ENCODE measurements at regions not wholly inside any gene's neighbourhood (a gene's known extent, or its start where the extent isn't known, plus 50 kb on each side); places are given as distances from the start of the nearest gene placed in this dataset.
"Not testable (repeated sequence)": the region's sequence is repeated elsewhere in the genome, so short reads cannot be mapped to it uniquely, and the experiment has no call there.

DNA sequence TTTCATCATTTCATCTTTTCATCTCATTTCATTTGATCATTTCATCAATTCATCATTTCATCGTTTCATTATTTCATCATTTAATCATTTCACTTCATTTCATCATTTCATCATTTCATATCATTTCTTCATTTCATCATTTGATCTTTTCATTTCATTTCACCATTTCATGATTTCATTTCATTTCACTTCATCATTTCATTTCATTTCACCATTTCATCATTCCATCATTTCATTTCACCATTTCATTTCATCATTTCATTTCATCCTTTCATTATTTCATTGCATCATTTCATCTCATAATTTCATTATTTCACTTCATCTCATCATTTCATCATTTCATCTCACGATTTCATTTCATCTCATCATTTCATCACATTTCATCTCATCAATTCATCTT, 127.8 kb downstream of the ANKRD30BL start:
- no peaks in the 10 kb centered on the region for H3K79me2 ChIP-seq (replicated peaks; ENCODE audit: insufficient read depth, low read length)
- TF ChIP-seq, protein P1, sequence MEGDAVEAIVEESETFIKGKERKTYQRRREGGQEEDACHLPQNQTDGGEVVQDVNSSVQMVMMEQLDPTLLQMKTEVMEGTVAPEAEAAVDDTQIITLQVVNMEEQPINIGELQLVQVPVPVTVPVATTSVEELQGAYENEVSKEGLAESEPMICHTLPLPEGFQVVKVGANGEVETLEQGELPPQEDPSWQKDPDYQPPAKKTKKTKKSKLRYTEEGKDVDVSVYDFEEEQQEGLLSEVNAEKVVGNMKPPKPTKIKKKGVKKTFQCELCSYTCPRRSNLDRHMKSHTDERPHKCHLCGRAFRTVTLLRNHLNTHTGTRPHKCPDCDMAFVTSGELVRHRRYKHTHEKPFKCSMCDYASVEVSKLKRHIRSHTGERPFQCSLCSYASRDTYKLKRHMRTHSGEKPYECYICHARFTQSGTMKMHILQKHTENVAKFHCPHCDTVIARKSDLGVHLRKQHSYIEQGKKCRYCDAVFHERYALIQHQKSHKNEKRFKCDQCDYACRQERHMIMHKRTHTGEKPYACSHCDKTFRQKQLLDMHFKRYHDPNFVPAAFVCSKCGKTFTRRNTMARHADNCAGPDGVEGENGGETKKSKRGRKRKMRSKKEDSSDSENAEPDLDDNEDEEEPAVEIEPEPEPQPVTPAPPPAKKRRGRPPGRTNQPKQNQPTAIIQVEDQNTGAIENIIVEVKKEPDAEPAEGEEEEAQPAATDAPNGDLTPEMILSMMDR (IDR thresholded peaks at IDR 0.05; ENCODE audit: poor library complexity, severe bottlenecking): no peak
- no peak for TF ChIP-seq EP300 (conservative IDR thresholded peaks at IDR 0.05; ENCODE audit: poor library complexity, severe bottlenecking)
- no peak for TF ChIP-seq SMC3 (conservative IDR thresholded peaks at IDR 0.05; ENCODE audit: poor library complexity)
- no peak for TF ChIP-seq EZH2 (IDR thresholded peaks at IDR 0.05; ENCODE audit: borderline replicate concordance, insufficient read depth, low read length, poor library complexity, severe bottlenecking)
- no peak for TF ChIP-seq MXI1 (conservative IDR thresholded peaks at IDR 0.05; ENCODE audit: poor library complexity, severe bottlenecking)
- TF ChIP-seq, protein P2, sequence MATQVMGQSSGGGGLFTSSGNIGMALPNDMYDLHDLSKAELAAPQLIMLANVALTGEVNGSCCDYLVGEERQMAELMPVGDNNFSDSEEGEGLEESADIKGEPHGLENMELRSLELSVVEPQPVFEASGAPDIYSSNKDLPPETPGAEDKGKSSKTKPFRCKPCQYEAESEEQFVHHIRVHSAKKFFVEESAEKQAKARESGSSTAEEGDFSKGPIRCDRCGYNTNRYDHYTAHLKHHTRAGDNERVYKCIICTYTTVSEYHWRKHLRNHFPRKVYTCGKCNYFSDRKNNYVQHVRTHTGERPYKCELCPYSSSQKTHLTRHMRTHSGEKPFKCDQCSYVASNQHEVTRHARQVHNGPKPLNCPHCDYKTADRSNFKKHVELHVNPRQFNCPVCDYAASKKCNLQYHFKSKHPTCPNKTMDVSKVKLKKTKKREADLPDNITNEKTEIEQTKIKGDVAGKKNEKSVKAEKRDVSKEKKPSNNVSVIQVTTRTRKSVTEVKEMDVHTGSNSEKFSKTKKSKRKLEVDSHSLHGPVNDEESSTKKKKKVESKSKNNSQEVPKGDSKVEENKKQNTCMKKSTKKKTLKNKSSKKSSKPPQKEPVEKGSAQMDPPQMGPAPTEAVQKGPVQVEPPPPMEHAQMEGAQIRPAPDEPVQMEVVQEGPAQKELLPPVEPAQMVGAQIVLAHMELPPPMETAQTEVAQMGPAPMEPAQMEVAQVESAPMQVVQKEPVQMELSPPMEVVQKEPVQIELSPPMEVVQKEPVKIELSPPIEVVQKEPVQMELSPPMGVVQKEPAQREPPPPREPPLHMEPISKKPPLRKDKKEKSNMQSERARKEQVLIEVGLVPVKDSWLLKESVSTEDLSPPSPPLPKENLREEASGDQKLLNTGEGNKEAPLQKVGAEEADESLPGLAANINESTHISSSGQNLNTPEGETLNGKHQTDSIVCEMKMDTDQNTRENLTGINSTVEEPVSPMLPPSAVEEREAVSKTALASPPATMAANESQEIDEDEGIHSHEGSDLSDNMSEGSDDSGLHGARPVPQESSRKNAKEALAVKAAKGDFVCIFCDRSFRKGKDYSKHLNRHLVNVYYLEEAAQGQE (IDR thresholded peaks at IDR 0.05; ENCODE audit: borderline replicate concordance): no peak
- TF ChIP-seq RAD21 (conservative IDR thresholded peaks at IDR 0.05): no peak
- no peak for TF ChIP-seq POLR2AphosphoS5 (IDR thresholded peaks at IDR 0.05)
- TF ChIP-seq TAF1 (IDR thresholded peaks at IDR 0.05; ENCODE audit: low read depth): no peak
- H2AFZ ChIP-seq (ENCODE audit: low read depth, low read length): no peak overlapping the region
- no peaks in the 10 kb centered on the region for H3K36me3 ChIP-seq (ENCODE audit: insufficient read depth, low read length)
- H3K4me3 ChIP-seq (ENCODE audit: low read length): no peak overlapping the region
- H3K9me3 ChIP-seq (ENCODE audit: low read length): no peaks in the 10 kb centered on the region
- H3F3A ChIP-seq (ENCODE audit: insufficient read depth, low read length, poor library complexity, severe bottlenecking): no peaks in the 10 kb centered on the region
- no peak overlapping the region for H3K4me2 ChIP-seq (ENCODE audit: low read length)
- no peaks in the 10 kb centered on the region for H4K20me1 ChIP-seq (ENCODE audit: insufficient read depth)
- peaks cover 10% of the 10 kb centered on the region for H3K27me3 ChIP-seq (ENCODE audit: insufficient read depth, low read depth, low read length)
- no peak overlapping the region for H3K9ac ChIP-seq (ENCODE audit: low read length)
- H3K27ac ChIP-seq (ENCODE audit: low read length): no peak overlapping the region
- H3K9me2 ChIP-seq (ENCODE audit: insufficient read depth, low read length): no peaks in the 10 kb centered on the region

DNA sequence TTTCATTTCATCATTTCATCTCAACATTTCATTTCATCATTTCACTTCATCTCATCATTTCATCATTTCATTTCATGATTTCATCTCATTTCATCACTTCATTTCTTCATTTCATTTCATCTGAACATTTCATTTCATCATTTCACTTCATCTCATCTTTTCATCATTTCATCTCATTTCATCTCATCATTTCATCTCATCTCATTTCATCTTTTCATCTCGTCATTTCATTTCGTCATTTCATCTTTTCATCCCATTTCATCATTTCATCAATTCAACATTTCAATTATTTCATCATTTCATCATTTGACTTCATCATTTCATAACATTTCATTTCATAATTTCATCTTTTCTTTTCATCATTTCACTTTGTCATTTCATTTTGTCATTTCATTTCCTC, 128.4 kb downstream of the ANKRD30BL start:
- Histone ChIP-seq H2AFZ (ENCODE audit: low read depth, low read length) (no peak overlapping the region), H3K9ac (ENCODE audit: low read length) (no peak overlapping the region), H3K79me2 (replicated peaks; ENCODE audit: insufficient read depth, low read length) (no peaks in the 10 kb centered on the region), H3K27ac (ENCODE audit: low read length) (no peak overlapping the region), H3K4me2 (ENCODE audit: low read length) (no peak overlapping the region), H3K9me3 (ENCODE audit: low read length) (no peaks in the 10 kb centered on the region), H3K27me3 (ENCODE audit: insufficient read depth, low read depth, low read length) (peaks cover 5% of the 10 kb centered on the region), H3F3A (ENCODE audit: insufficient read depth, low read length, poor library complexity, severe bottlenecking) (no peaks in the 10 kb centered on the region), H3K36me3 (ENCODE audit: insufficient read depth, low read length) (no peaks in the 10 kb centered on the region), H3K9me2 (ENCODE audit: insufficient read depth, low read length) (no peaks in the 10 kb centered on the region), H4K20me1 (ENCODE audit: insufficient read depth) (no peaks in the 10 kb centered on the region), H3K4me3 (ENCODE audit: low read length) (no peak overlapping the region)
- TF ChIP-seq POLR2AphosphoS5 (IDR thresholded peaks at IDR 0.05) (no peak), EP300 (conservative IDR thresholded peaks at IDR 0.05; ENCODE audit: poor library complexity, severe bottlenecking) (no peak), TAF1 (IDR thresholded peaks at IDR 0.05; ENCODE audit: low read depth) (no peak), EZH2 (IDR thresholded peaks at IDR 0.05; ENCODE audit: borderline replicate concordance, insufficient read depth, low read length, poor library complexity, severe bottlenecking) (no peak), MXI1 (conservative IDR thresholded peaks at IDR 0.05; ENCODE audit: poor library complexity, severe bottlenecking) (no peak)
- TF ChIP-seq, protein P2 (IDR thresholded peaks at IDR 0.05; ENCODE audit: borderline replicate concordance): no peak
- TF ChIP-seq, protein P1 (IDR thresholded peaks at IDR 0.05; ENCODE audit: poor library complexity, severe bottlenecking): no peak

DNA sequence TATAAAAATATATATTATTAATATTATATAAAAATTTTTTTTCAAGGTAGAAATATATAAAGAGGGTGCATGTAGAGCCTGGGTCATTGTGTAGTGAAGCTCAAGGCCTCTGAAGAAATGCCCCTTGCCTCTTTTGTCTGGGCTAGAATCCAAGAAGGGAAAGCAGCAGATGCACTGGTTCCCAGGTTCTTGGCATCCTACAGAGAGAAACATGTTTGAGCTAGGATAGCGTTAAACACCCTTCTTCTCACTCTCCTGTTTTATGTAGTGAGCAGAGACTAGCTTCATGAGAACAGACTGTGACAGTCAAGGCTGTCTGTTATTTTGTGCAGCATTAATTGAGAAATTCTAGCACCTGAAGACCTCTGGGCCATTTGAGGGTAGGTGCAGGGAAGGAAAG, 149.7 kb downstream of the ANKRD30BL start:
- peaks cover 12% of the 10 kb centered on the region for H3K27me3 ChIP-seq (ENCODE audit: insufficient read depth, low read depth, low read length)

More for the DNA sequence above, 149.7 kb downstream of the ANKRD30BL start:
- not testable (repeated sequence) for H3K79me2 ChIP-seq (replicated peaks; ENCODE audit: insufficient read depth, low read length); H2AFZ ChIP-seq (ENCODE audit: low read depth, low read length); H3K9me3 ChIP-seq (ENCODE audit: low read length); H3K9ac ChIP-seq (ENCODE audit: low read length); H3K36me3 ChIP-seq (ENCODE audit: insufficient read depth, low read length); H3K27ac ChIP-seq (ENCODE audit: low read length); H3K4me3 ChIP-seq (ENCODE audit: low read length); H4K20me1 ChIP-seq (ENCODE audit: insufficient read depth); H3F3A ChIP-seq (ENCODE audit: insufficient read depth, low read length, poor library complexity, severe bottlenecking); H3K4me2 ChIP-seq (ENCODE audit: low read length); H3K9me2 ChIP-seq (ENCODE audit: insufficient read depth, low read length)

Measured in neural cell (in vitro differentiated cells).